HG02840 (cell line): ENCODE measurements at regions not wholly inside any gene's neighbourhood (a gene's known extent, or its start where the extent isn't known, plus 50 kb on each side); places are given as distances from the start of the nearest gene placed in this dataset.

Experiments used
- ATAC-seq: cut with Tn5 transposase; IDR thresholded peaks from one replicate; pipeline ENCODE4 v1.9.1; 2021; ENCODE audit warnings: mild to moderate bottlenecking, moderate library complexity, moderate number of reproducible peaks; ENCODE audit not compliant: unreplicated experiment, low FRiP score

- ATAC-seq: no peak
Observed at GRCh38 chr13:50684366-50684765, 159.1 kb downstream of the DLEU7 start.

DNA sequence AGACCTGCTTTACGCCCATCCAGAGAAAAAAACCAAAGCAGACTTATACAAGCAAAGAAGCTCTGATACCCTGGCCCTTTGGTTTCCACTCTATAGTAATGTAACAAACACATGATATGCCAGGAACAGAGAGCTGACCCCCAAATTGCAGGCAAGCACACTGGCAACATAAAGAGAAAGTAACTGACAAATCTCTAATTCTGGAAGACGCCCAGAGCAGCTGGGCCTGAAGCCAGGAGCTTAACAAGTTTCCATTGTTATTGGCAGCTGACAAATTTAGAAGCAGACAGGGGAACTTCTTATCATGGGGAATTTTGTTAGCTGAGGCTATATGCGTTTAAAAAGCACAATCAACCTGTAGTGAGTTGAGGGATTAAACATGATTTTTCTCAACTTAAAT is 158.0 kb downstream of the DLEU7 start:
- ATAC-seq: no peak

DNA sequence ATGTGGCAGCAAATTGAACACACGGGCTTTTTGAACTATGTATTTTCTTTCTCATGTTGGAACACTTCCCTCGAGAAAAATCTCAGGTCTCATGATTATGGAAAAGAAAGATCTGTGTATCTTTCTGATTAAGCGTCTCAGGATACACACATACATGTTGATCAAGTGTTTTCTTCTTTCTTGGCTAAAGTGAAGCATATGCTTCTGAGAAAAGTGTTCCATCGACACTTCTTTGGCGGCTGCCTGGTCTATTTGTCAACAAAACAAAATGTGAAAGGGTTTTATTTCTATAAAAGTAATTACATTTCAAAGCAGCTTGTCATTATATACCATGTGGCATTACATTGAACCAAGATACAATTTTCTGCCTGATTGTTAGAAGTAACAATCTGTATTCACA is 157.5 kb downstream of the DLEU7 start:
- ATAC-seq: no peak

- no peak for ATAC-seq
Observed at GRCh38 chr13:50686551-50686950, 156.9 kb downstream of the DLEU7 start.

GRCh38 chr13:50687545-50687944 is 155.9 kb downstream of the DLEU7 start:
- no peak for ATAC-seq

- no peak for ATAC-seq
Observed at GRCh38 chr13:50690006-50690405, 153.5 kb downstream of the DLEU7 start.

DNA sequence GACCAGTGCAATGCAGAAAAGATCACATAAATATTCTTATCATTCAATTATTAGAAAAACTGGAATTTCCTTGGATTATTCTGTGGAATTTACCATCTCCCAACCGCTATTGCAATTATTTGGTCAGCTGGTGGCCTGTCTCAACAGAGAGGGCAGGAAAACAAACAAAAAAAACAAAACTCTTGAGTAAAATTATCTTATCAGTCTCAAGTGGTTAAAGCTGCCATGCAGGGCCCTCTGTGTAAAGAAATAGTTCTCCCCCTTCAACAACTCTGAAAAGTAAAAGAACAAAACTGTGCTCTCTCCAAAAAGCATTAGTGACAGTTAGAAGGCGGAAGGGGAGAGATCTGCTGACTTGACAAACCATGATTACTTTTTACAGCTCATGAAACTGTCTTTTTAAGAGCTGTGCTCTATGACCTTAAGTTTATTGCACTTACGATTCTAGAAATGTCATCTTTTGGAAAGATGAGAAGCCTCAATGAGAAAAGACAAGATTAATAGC is 152.3 kb downstream of the DLEU7 start:
- no peak for ATAC-seq

DNA sequence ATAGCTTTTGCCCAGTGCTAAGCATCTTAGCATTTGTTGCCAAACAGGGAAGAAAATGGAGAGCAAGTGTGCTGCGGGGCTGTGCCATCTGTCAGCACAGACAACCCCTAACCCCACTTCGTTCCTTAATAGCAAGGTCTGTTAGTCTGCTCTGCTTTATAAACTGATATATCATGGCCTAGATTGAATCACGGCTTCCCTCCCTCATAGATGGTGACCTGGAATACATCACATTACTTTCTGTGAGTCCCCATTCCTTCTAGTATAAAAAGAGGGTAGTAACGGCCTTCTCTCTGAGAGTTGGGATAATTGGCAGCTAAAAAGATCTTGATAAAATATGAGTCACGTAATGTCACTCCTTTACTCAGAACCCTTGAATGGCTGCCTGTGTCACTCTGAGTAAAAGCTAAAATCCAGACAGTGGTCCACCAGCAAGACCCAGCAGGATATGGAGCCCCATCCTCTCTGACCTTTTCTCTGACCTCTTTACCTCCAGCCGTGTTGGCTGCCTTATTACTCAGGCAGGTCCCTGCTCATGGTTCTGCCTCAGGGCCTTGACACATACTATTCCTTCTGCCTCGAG is 151.7 kb downstream of the DLEU7 start:
- no peak for ATAC-seq

DNA sequence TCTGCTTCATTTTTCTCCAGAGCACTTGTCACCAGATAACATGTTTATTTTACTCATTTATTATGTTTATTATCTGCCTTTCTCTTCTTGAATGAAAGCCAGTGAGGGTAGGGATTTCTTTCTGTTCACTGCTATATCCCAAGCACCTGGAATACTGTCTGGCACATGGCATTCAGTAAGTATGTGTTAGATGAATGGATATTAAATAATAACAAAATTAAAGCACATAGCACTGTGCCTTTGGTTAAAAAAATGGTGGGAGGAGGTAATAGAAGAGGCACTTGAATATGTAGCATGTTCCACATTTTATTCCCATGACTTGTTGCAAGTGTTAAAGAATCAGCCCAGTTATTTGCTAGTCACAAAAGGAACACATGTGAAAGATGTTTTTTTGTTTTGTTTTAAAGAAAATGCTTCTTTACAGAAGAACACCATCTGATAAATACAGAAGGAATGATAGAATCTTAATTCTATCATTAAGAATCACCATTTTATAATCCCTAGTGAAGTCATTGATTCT is 151.0 kb downstream of the DLEU7 start:
- ATAC-seq: no peak

DNA sequence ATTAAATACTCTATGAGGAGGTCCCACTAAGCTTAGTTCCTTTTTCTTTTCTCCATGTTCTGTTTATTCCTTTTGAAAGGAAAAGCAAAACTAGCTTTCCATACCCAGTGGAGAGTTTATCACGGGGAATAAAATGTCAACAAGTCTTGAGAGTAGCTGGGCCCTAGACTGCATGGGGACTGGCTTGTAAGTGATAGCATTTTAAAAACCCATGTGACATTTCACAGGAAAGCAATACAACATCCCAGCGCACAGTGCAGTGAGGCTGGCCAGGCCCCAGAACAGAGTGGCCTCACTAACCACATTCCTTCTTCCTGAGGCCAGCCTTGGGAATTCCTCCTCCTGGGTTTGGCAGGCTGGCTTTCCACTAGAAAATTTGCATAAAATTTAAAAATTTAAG is 149.8 kb downstream of the DLEU7 start:
- no peak for ATAC-seq

GRCh38 chr13:50697746-50698539 is 145.5 kb downstream of the DLEU7 start:
- no peak for ATAC-seq

DNA sequence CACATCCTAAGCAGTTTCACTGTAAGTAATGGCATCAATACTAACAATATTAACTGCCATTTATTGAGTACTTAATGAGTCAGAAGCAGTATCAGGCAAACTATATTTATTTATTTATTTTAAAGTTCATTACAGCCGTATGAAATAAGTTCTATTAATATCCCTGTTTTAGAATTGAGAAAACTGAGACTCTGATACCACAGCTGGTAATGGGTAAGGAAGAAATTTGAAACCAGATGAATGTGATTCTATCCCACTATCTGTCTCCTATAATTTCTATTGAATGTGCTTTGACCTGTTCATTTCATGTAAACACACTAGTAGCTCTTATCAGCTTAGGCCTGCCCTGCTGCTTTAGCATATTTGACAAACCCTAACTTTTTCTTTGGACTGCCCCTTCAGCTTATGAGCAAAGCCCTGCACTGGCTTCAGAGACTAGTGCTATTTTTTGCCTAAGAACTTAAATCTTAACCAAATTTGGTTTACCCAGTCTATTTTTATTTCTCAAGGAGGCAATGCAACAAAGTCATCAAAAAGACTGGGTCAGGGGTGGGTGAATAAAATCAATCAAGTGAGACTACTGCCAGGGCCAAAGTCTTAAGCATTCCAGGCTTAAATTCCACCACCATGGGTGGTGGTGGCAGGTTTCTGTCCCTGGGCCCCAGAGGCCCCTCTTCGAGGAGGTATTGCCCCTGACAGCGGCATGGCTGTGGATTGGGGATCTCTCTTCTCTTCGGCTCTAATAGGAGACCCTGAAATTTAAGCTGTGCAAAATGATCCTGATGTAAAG is 143.4 kb downstream of the DLEU7 start:
- no peak for ATAC-seq

GRCh38 chr13:50700664-50701305 is 142.7 kb downstream of the DLEU7 start:
- no peak for ATAC-seq

DNA sequence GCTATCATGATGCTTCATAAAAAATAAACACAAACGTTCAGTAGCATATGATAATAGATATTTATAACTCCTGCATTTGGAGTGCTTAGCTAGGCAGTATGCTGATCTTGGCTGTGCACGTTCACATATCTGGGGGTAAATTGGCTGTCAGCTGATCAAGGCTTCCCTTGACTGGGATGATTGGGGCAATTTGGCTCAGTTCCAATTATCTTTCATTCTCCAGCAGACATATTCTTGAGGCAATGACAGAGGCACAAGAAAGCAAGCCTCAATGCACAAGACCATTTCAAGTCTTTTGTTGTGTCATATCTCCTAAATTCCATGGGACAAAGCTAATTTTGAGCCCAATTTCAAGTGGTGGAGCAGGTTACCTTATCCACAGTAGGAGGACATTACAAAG is 142.0 kb downstream of the DLEU7 start:
- no peak for ATAC-seq

DNA sequence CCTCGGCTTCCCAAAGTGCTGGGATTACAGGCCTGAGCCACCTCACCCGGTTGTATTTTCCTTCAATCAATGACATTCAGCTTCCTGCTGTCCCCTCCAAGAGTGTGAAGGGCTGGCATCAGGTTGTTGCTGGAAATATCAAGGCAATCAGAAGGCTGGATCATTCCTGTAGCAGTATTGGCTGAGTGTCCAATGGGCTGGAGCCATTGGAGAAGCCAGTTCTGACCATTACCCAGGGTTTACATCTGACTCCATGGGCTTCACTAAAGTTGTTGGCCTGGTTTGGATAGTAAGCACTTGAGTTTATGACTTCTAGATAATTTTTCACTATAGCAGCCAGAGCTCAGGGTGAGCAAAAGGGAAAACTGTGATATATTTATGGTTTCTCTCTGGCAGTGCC is 137.0 kb downstream of the DLEU7 start:
- no peak for ATAC-seq

- no peak for ATAC-seq
Observed at GRCh38 chr13:50707628-50708027, 135.9 kb downstream of the DLEU7 start.

DNA sequence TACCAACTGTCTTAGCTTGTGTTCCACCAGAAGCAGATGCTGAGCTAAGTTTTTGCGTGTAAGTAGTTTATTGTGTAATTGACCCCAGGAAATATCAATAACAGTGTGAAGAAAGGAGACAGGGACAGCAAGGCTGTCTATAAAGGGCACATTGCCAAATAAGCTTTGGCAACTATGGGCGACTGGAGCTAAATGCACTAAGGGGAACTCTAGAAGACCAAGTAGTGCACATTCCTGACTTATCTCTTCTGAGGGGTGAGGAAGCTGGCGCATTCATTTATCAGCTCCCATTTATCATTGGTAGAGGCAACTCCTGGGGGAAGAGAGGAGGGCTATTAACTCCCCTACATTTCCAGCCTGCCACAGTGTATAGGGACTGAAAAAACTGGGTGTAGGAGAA is 135.0 kb downstream of the DLEU7 start:
- ATAC-seq: no peak

GRCh38 chr13:50709058-50709457 is 134.4 kb downstream of the DLEU7 start:
- no peak for ATAC-seq

DNA sequence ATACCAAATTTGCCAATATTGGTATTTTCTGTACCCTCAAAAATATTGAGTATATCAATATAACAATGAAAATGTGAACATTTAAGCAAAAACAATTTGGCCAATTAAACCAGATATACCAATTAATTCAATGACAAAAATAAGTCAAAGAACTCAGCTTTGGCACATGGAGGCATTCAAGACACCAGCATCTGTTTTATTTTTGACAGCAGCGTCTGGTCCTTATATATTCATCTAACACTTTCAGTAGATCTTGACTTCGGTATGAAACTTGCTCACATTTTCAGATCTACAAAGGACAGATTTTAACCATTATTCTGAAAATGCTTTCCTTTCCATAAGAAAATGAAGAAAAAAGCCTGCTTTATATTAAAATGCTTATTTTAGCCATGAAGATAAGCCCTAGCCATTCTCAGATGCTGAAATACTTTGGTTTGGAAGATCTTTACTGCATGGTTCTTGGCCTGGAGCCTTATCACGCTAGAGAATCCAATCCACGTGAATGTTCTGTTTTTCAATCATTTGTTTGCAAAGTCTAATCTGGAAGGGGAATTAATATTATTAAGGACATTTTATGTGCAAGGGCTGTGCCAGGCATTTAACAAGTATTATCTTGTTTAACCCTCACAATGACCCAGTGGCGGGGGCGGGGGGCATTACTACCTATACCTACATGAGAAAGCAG is 132.2 kb downstream of the DLEU7 start:
- ATAC-seq: no peak

DNA sequence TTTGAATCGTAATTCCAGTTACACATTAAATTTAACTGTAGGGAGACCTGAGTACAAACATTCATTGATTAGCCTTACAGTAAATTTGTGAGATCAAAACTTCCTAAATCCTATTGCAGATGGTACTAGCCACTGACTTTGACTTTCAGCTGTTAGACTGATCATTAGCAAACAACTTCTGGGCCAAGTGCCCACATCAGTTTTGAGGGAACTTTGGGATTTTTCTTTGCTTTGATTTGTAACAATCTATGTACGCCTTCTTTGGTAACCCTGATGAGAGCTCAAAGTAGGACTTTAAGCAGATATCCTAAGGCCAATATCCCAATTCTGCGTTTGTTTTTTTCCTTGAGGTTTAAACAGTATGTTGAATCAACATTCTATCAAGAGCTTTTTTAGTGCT is 131.5 kb downstream of the DLEU7 start:
- no peak for ATAC-seq
